T-helper 2 cell (primary cell): ENCODE measurements at regions not wholly inside any gene's neighbourhood (a gene's known extent, or its start where the extent isn't known, plus 50 kb on each side); places are given as distances from the start of the nearest gene placed in this dataset.

ENCODE experiments used
- DNase-seq, 5 experiments: peaks; one replicate each; pipeline versions ENCODE4 v3.0.0 to v3.0.0-alpha.2; 2012 to 2022

GRCh38 chr2:120480903-120481445 lies 135.0 kb downstream of the INHBB start:
- DNase-seq, result no peak

- no peak for DNase-seq
Observed at GRCh38 chr2:120481446-120482194, 135.7 kb downstream of the INHBB start.

- DNase-seq, result no peak
Observed at GRCh38 chr2:120482334-120482733, 136.4 kb downstream of the INHBB start.

- no peak for DNase-seq
Observed at GRCh38 chr2:120483355-120483754, 137.4 kb downstream of the INHBB start.

- DNase-seq, result no peak
Observed at GRCh38 chr2:120485096-120485495, 139.2 kb downstream of the INHBB start.

GRCh38 chr2:120486441-120486840 lies 140.5 kb downstream of the INHBB start:
- no peak for DNase-seq

- DNase-seq, result no peak
Observed at GRCh38 chr2:120486946-120487345, 141.0 kb downstream of the INHBB start.

GRCh38 chr2:120488531-120488930 lies 142.6 kb downstream of the INHBB start:
- DNase-seq, result no peak

GRCh38 chr2:120489023-120489422 lies 143.1 kb downstream of the INHBB start:
- DNase-seq, result no peak

GRCh38 chr2:120490091-120490798 lies 144.3 kb downstream of the INHBB start:
- no peak for DNase-seq

GRCh38 chr2:120491111-120491625 lies 145.2 kb downstream of the INHBB start:
- DNase-seq, result no peak

GRCh38 chr2:120493231-120493630 lies 147.3 kb downstream of the INHBB start:
- DNase-seq, result no peak

GRCh38 chr2:120494446-120494845 lies 148.5 kb downstream of the INHBB start:
- no peak for DNase-seq

- DNase-seq, result no peak
Observed at GRCh38 chr2:120495586-120495985, 149.7 kb downstream of the INHBB start.

- DNase-seq, result no peak
Observed at GRCh38 chr2:120496235-120496634, 150.3 kb downstream of the INHBB start.

- no peak for DNase-seq
Observed at GRCh38 chr2:120496759-120497158, 150.8 kb downstream of the INHBB start.

GRCh38 chr2:120497261-120497977 lies 151.5 kb downstream of the INHBB start:
- no peak for DNase-seq

- no peak for DNase-seq
Observed at GRCh38 chr2:120498121-120498520, 152.2 kb downstream of the INHBB start.

GRCh38 chr2:120498576-120499394 lies 152.8 kb downstream of the INHBB start:
- no peak for DNase-seq

- no peak for DNase-seq
Observed at GRCh38 chr2:120499784-120500495, 154.0 kb downstream of the INHBB start.

- DNase-seq, result no peak
Observed at GRCh38 chr2:120501591-120501990, 155.7 kb downstream of the INHBB start.

- DNase-seq, result no peak
Observed at GRCh38 chr2:120502357-120502756, 156.4 kb downstream of the INHBB start.
